ENCODE measurements at regions not wholly inside any gene's neighbourhood (a gene's known extent, or its start where the extent isn't known, plus 50 kb on each side); places are given as distances from the start of the nearest gene placed in this dataset.

GRCh38 chr1:103327054-103327719 lies 198.3 kb upstream of the RNPC3 start:
- Histone ChIP-seq H3K4me3 (ENCODE audit: control extremely low read depth in 1 of 5, extremely low read depth in 1 of 5, insufficient read depth in 1 of 5, low read depth in 2 of 5, low read length in 4 of 5) (no peak overlapping the region), H3K4me1 (ENCODE audit: control insufficient read depth in 2 of 2, insufficient read depth in 2 of 2, low read length in 2 of 2) (no peaks in the 10 kb centered on the region), H4K20me1 (ENCODE audit: control insufficient read depth, insufficient read depth, low read length, poor library complexity, severe bottlenecking) (no peaks in the 10 kb centered on the region), H3K27me3 (replicated peaks in 1 of 4; ENCODE audit: control extremely low read depth in 1 of 4, control insufficient read depth in 3 of 4, insufficient read depth in 4 of 4, low read length in 3 of 4) (no peaks in the 10 kb centered on the region), H2AFZ (ENCODE audit: insufficient read depth, low read depth, low read length, poor library complexity, severe bottlenecking) (no peak overlapping the region), H3K36me3 (replicated peaks in 1 of 2; ENCODE audit: control extremely low read depth in 1 of 2, control insufficient read depth in 1 of 2, extremely low read depth in 1 of 2, insufficient read depth in 2 of 2, low read length in 1 of 2) (no peaks in the 10 kb centered on the region), H3K9ac (ENCODE audit: low read length) (no peak overlapping the region), H3K9me3 (ENCODE audit: control extremely low read depth in 1 of 3, control insufficient read depth in 2 of 3, insufficient read depth in 1 of 3, low read length in 2 of 3) (peaks cover 0 to 11% (median 0%) of the 10 kb centered on the region in 3 donors), H3K4me2 (replicated peaks; ENCODE audit: low read depth, low read length, poor library complexity, severe bottlenecking) (no peak overlapping the region), H3K27ac (ENCODE audit: low read length in 2 of 2) (no peak overlapping the region), H3K79me2 (ENCODE audit: control insufficient read depth, insufficient read depth, low read length) (no peaks in the 10 kb centered on the region)
- no peak overlapping the region for H3K27ac Mint-ChIP-seq
- intact Hi-C loops (cut with micrococcal nuclease): no loop called here
- no peaks in the 10 kb centered on the region for H3K4me1 Mint-ChIP-seq
- ChIA-PET POLR2A (no interaction called here), CTCF (no interaction called here)
- no peak for DNase-seq
- TF ChIP-seq, protein P1, sequence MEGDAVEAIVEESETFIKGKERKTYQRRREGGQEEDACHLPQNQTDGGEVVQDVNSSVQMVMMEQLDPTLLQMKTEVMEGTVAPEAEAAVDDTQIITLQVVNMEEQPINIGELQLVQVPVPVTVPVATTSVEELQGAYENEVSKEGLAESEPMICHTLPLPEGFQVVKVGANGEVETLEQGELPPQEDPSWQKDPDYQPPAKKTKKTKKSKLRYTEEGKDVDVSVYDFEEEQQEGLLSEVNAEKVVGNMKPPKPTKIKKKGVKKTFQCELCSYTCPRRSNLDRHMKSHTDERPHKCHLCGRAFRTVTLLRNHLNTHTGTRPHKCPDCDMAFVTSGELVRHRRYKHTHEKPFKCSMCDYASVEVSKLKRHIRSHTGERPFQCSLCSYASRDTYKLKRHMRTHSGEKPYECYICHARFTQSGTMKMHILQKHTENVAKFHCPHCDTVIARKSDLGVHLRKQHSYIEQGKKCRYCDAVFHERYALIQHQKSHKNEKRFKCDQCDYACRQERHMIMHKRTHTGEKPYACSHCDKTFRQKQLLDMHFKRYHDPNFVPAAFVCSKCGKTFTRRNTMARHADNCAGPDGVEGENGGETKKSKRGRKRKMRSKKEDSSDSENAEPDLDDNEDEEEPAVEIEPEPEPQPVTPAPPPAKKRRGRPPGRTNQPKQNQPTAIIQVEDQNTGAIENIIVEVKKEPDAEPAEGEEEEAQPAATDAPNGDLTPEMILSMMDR (IDR thresholded peaks at IDR 0.05): no peak
- no peak for TF ChIP-seq EZH2 (IDR thresholded peaks at IDR 0.05; ENCODE audit: borderline replicate concordance, insufficient read depth, low read depth, low read length, poor library complexity, severe bottlenecking)
- no peak for ATAC-seq (ENCODE audit: low read depth)
- no peaks in the 10 kb centered on the region for H3K27me3 Mint-ChIP-seq
- 91% methylated on average over 3 of the region's 4 CpGs for WGBS (ENCODE audit: insufficient coverage)
- no peak overlapping the region for H3K4me3 Mint-ChIP-seq
- H3K9me3 Mint-ChIP-seq (ENCODE audit: insufficient read depth): peaks cover 3% of the 10 kb centered on the region

GRCh38 chr1:103326595-103326994 lies 198.9 kb upstream of the RNPC3 start:
- intact Hi-C loops (cut with micrococcal nuclease): no loop called here
- H3K4me3 Mint-ChIP-seq: no peak overlapping the region
- Histone ChIP-seq H3K27me3 (replicated peaks in 1 of 4; ENCODE audit: control extremely low read depth in 1 of 4, control insufficient read depth in 3 of 4, insufficient read depth in 4 of 4, low read length in 3 of 4) (no peaks in the 10 kb centered on the region), H4K20me1 (ENCODE audit: control insufficient read depth, insufficient read depth, low read length, poor library complexity, severe bottlenecking) (no peaks in the 10 kb centered on the region), H3K9me3 (ENCODE audit: control extremely low read depth in 1 of 3, control insufficient read depth in 2 of 3, insufficient read depth in 1 of 3, low read length in 2 of 3) (peaks cover 0 to 11% (median 0%) of the 10 kb centered on the region in 3 donors), H3K27ac (ENCODE audit: low read length in 2 of 2) (no peak overlapping the region), H3K9ac (ENCODE audit: low read length) (no peak overlapping the region), H3K4me3 (ENCODE audit: control extremely low read depth in 1 of 5, extremely low read depth in 1 of 5, insufficient read depth in 1 of 5, low read depth in 2 of 5, low read length in 4 of 5) (no peak overlapping the region), H2AFZ (ENCODE audit: insufficient read depth, low read depth, low read length, poor library complexity, severe bottlenecking) (no peak overlapping the region), H3K79me2 (ENCODE audit: control insufficient read depth, insufficient read depth, low read length) (no peaks in the 10 kb centered on the region), H3K36me3 (replicated peaks in 1 of 2; ENCODE audit: control extremely low read depth in 1 of 2, control insufficient read depth in 1 of 2, extremely low read depth in 1 of 2, insufficient read depth in 2 of 2, low read length in 1 of 2) (no peaks in the 10 kb centered on the region), H3K4me1 (ENCODE audit: control insufficient read depth in 2 of 2, insufficient read depth in 2 of 2, low read length in 2 of 2) (no peaks in the 10 kb centered on the region), H3K4me2 (replicated peaks; ENCODE audit: low read depth, low read length, poor library complexity, severe bottlenecking) (no peak overlapping the region)
- no peaks in the 10 kb centered on the region for H3K4me1 Mint-ChIP-seq
- peaks cover 4% of the 10 kb centered on the region for H3K9me3 Mint-ChIP-seq (ENCODE audit: insufficient read depth)
- TF ChIP-seq, protein P1 (IDR thresholded peaks at IDR 0.05): no peak
- TF ChIP-seq EZH2 (IDR thresholded peaks at IDR 0.05; ENCODE audit: borderline replicate concordance, insufficient read depth, low read depth, low read length, poor library complexity, severe bottlenecking): no peak
- ChIA-PET POLR2A (no interaction called here), CTCF (no interaction called here)
- DNase-seq: no peak
- no peak for ATAC-seq (ENCODE audit: low read depth)
- no peaks in the 10 kb centered on the region for H3K27me3 Mint-ChIP-seq
- H3K27ac Mint-ChIP-seq: no peak overlapping the region

Measured in B cell (primary cell).